Peyer's patch (tissue), 4 donors: ENCODE measurements at regions not wholly inside any gene's neighbourhood (a gene's known extent, or its start where the extent isn't known, plus 50 kb on each side); places are given as distances from the start of the nearest gene placed in this dataset.

Source experiments
- CTCF ChIP-seq, 6 experiments: fragments of 450-650 bp in 4 of 6; fragments of 200-600 bp in 2 of 6; sonication (generic) in 1 of 6; IDR thresholded peaks; one replicate each; pipeline ENCODE4 v1.5.1; 2017 to 2019; ENCODE audit warnings: antibody characterized with exemption in 6 of 6, mild to moderate bottlenecking in 3 of 6, moderate library complexity in 1 of 6
- POLR2A ChIP-seq, 2 donors: fragments of 450-650 bp; IDR thresholded peaks; one replicate each; pipeline ENCODE4 v1.5.1; 2017; ENCODE audit warnings: antibody characterized with exemption in 2 of 2, mild to moderate bottlenecking in 2 of 2, moderate library complexity in 2 of 2

- TF ChIP-seq CTCF (IDR thresholded peaks at IDR 0.05) (no peak), POLR2A (IDR thresholded peaks at IDR 0.05) (no peak)
Observed at GRCh38 chr4:115315182-115315581, 201.8 kb upstream of the NDST4 start.
